ENCODE measurements at regions not wholly inside any gene's neighbourhood (a gene's known extent, or its start where the extent isn't known, plus 50 kb on each side); places are given as distances from the start of the nearest gene placed in this dataset.

GRCh38 chr1:13899856-13900255 lies 199.9 kb downstream of the PRDM2 start:
- Histone ChIP-seq H3K36me3 (ENCODE audit: control insufficient read depth, insufficient read depth, low read length) (no peaks in the 10 kb centered on the region), H3K27me3 (ENCODE audit: control insufficient read depth, insufficient read depth, low read length) (no peaks in the 10 kb centered on the region), H3K4me3 (ENCODE audit: low read depth, low read length) (no peak overlapping the region)
- TF ChIP-seq CTCF (IDR thresholded peaks at IDR 0.05; ENCODE audit: insufficient read depth, low read length, severe bottlenecking): no peak
- FAIRE-seq (no peak), DNase-seq (ENCODE audit: low read depth) (no peak)

DNA sequence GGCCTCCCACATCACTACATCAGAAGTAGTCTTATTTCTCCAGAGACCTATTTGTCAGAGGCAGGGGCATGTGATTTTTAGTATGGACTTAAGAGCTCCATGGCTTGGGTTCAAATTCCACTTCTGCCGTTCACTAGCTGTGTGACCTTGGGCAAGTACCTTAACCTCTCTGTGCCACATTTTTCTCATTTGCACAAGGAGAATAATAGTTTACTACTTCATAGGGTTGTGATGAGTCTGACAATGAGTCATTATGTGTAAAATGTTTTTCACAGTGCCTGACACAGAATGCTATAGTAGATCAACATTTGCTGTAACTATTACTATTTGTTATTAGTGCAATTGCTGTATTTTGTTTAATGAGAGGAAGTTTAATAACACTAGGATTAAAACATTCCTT lies 200.6 kb downstream of the PRDM2 start:
- H3K27me3 ChIP-seq (ENCODE audit: control insufficient read depth, insufficient read depth, low read length): no peaks in the 10 kb centered on the region
- no peaks in the 10 kb centered on the region for H3K36me3 ChIP-seq (ENCODE audit: control insufficient read depth, insufficient read depth, low read length)
- FAIRE-seq (no peak), DNase-seq (ENCODE audit: low read depth) (peak; percentile 32)
- TF ChIP-seq CTCF (IDR thresholded peaks at IDR 0.05; ENCODE audit: insufficient read depth, low read length, severe bottlenecking): no peak
- H3K4me3 ChIP-seq (ENCODE audit: low read depth, low read length): no peak overlapping the region

- no peak for TF ChIP-seq CTCF (IDR thresholded peaks at IDR 0.05; ENCODE audit: insufficient read depth, low read length, severe bottlenecking)
- H3K4me3 ChIP-seq (ENCODE audit: low read depth, low read length): no peak overlapping the region
- FAIRE-seq (no peak), DNase-seq (ENCODE audit: low read depth) (no peak)
- no peaks in the 10 kb centered on the region for H3K36me3 ChIP-seq (ENCODE audit: control insufficient read depth, insufficient read depth, low read length)
- H3K27me3 ChIP-seq (ENCODE audit: control insufficient read depth, insufficient read depth, low read length): no peaks in the 10 kb centered on the region
Measured at GRCh38 chr1:13901039-13901438, 201.1 kb downstream of the PRDM2 start.

GRCh38 chr1:13901597-13901996 lies 201.6 kb downstream of the PRDM2 start:
- no peaks in the 10 kb centered on the region for H3K27me3 ChIP-seq (ENCODE audit: control insufficient read depth, insufficient read depth, low read length)
- peak; percentile 80 for FAIRE-seq
- TF ChIP-seq CTCF (IDR thresholded peaks at IDR 0.05; ENCODE audit: insufficient read depth, low read length, severe bottlenecking): no peak
- no peaks in the 10 kb centered on the region for H3K36me3 ChIP-seq (ENCODE audit: control insufficient read depth, insufficient read depth, low read length)
- H3K4me3 ChIP-seq (ENCODE audit: low read depth, low read length): no peak overlapping the region
- no peak for DNase-seq (ENCODE audit: low read depth)

- Histone ChIP-seq H3K36me3 (ENCODE audit: control insufficient read depth, insufficient read depth, low read length) (no peaks in the 10 kb centered on the region), H3K27me3 (ENCODE audit: control insufficient read depth, insufficient read depth, low read length) (no peaks in the 10 kb centered on the region), H3K4me3 (ENCODE audit: low read depth, low read length) (no peak overlapping the region)
- DNase-seq (ENCODE audit: low read depth) (no peak), FAIRE-seq (no peak)
- no peak for TF ChIP-seq CTCF (IDR thresholded peaks at IDR 0.05; ENCODE audit: insufficient read depth, low read length, severe bottlenecking)
Measured at GRCh38 chr1:13908128-13908527, 208.1 kb downstream of the PRDM2 start.

All from bronchial epithelial cell (primary cell).